Gastrocnemius medialis (tissue), 4 donors: ENCODE measurements at regions not wholly inside any gene's neighbourhood (a gene's known extent, or its start where the extent isn't known, plus 50 kb on each side); places are given as distances from the start of the nearest gene placed in this dataset.

Experiments used
- POLR2A ChIP-seq, 2 donors: fragments of 450-650 bp; IDR thresholded peaks; one replicate each; pipeline ENCODE4 v1.6.1; 2017; ENCODE audit warnings: antibody characterized with exemption in 2 of 2, mild to moderate bottlenecking in 2 of 2, moderate library complexity in 2 of 2
- TF ChIP-seq, protein P1 (sequence below), 5 experiments: fragments of 450-650 bp in 3 of 5; fragments of 200-600 bp in 2 of 5; sonication (generic) in 2 of 5; IDR thresholded peaks in 4 of 5; conservative IDR thresholded peaks in 1 of 5; 1 replicate in 4 of 5; 2 replicates in 1 of 5; pipeline ENCODE4 v1.5.1; 2016 to 2019; ENCODE audit warnings: antibody characterized with exemption in 5 of 5, mild to moderate bottlenecking in 3 of 5, moderate library complexity in 3 of 5

DNA sequence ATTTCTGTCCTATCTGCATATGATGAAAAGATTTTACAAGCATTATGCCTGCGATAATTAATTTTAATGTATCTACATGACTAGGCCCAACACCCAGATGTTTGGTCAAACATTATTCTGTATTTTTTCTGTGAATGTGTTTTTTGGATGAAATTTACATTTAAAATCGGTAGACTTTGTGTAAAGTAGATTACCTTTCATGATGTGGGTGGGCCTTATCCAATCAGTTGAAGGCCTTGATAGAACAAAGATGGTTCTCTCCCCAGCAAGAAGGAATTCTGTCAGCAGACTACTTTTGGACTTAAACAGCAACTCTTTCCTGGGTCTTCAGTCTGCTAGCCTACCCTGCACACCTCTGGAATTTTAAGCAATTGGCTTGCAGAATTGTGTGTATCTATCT is 844.0 kb downstream of the BRINP3 start:
- TF ChIP-seq, protein P1, sequence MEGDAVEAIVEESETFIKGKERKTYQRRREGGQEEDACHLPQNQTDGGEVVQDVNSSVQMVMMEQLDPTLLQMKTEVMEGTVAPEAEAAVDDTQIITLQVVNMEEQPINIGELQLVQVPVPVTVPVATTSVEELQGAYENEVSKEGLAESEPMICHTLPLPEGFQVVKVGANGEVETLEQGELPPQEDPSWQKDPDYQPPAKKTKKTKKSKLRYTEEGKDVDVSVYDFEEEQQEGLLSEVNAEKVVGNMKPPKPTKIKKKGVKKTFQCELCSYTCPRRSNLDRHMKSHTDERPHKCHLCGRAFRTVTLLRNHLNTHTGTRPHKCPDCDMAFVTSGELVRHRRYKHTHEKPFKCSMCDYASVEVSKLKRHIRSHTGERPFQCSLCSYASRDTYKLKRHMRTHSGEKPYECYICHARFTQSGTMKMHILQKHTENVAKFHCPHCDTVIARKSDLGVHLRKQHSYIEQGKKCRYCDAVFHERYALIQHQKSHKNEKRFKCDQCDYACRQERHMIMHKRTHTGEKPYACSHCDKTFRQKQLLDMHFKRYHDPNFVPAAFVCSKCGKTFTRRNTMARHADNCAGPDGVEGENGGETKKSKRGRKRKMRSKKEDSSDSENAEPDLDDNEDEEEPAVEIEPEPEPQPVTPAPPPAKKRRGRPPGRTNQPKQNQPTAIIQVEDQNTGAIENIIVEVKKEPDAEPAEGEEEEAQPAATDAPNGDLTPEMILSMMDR (IDR thresholded peaks at IDR 0.05 in 4 of 5, conservative IDR thresholded peaks at IDR 0.05 in 1 of 5): no peak
- no peak for TF ChIP-seq POLR2A (IDR thresholded peaks at IDR 0.05)
